Ramos (cell line): ENCODE measurements at regions not wholly inside any gene's neighbourhood (a gene's known extent, or its start where the extent isn't known, plus 50 kb on each side); places are given as distances from the start of the nearest gene placed in this dataset.

ENCODE experiments used
- in situ Hi-C: fragments of 300-500 bp; cut with MboI; formaldehyde crosslinking; loops from one replicate; pipeline ENCODE4 v1.14.3; 2022; ENCODE audit warnings: low sequenced_read_pairs; ENCODE audit not compliant: unreplicated experiment

- in situ Hi-C loops = no loop called here
Measured at GRCh38 chr11:26263769-26264168, 68.2 kb upstream of the ANO3 start.

DNA sequence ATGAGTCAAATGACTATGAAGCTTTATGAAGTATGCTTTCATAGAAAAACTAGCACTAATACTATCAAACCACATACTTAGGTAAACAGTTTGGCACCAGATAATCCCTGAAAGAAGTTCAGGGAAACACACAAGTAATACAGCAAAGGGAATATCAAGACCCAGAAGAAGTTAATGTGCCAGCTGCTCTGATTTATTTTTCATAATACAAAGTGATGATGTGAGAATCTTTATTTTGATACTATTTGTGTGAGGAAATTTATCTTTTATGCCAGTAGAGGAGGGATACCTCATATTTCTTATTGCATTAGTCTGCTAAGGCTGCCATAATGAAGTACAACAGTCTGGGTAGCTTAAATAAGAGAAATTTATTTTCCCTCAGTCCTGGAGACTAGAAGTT, 67.7 kb upstream of the ANO3 start:
- in situ Hi-C loops = no loop called here

DNA sequence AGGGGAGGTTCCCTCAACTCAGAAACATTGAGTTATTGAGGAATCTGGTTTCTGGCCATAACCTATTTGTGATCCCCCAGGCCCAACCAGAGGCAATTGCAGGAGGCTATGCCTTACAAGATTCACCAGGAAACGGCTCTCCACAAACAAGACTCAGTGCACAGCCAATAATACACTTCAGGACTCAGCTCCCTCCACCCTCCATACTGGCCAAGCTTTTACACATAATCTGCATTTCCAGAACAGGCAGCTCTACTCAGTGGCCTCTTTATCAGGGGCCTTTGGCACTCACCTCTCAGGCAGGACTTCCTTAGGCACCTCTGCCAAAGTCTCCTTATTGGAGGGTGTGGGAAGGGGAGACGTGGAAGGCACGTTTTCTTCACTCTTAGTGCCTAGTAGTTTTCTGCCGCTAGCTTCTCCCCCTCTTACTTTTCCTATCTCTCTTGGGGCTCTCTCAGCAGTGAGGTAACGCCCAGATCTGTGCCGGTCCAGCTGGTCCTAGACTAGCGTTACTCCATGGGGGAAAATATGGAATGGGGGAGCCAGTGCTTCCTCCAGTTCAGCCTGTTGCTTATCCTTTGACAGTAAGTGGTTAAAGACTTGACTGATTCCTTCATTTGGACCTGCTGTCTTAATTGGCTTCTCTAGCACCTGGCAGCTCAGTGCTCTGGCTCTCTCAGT, 62.8 kb upstream of the ANO3 start:
- in situ Hi-C loops = no loop called here

GRCh38 chr11:26271666-26272065, 60.3 kb upstream of the ANO3 start:
- in situ Hi-C loops = loop anchor here (10.0 kb wide), 1 partner anchor 287 kb away; no protein-coding TSS in a partner anchor

- in situ Hi-C loops = loop anchor here (10.0 to 25.0 kb wide), 2 partner anchors 292 to 1210 kb away; no protein-coding TSS in a partner anchor
Measured at GRCh38 chr11:26276798-26277424, 55.0 kb upstream of the ANO3 start.

DNA sequence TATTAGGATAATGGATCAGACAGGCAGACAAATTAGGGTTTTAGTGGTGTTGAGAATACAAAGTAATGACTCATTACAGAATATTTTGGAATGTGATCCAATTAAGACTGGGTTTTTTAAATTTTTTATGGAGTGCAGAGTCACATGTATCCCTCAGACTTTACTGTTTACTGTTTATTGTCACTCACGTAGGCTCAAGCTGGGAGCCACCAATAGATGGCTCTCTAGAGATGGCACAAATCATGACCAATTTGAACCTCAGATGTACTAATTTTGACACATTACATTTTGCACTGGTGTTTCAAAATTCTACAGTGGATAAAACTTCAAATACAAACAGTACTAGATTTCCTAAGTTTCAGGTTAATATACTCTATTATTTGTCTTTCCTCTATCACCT, 53.6 kb upstream of the ANO3 start:
- in situ Hi-C loops = loop anchor here (10.0 to 25.0 kb wide), 2 partner anchors 294 to 1209 kb away; no protein-coding TSS in a partner anchor
